Duodenal mucosa (tissue), 2 donors: ENCODE measurements at regions not wholly inside any gene's neighbourhood (a gene's known extent, or its start where the extent isn't known, plus 50 kb on each side); places are given as distances from the start of the nearest gene placed in this dataset.

ENCODE experiments used
- H3K27ac ChIP-seq: one replicate; pipeline ENCODE4 v1.7.0; 2013; ENCODE audit warnings: low read depth, low read length
- H3K27me3 ChIP-seq, 2 donors: one replicate each; pipeline ENCODE4 v1.7.0; 2013; ENCODE audit warnings: low read length in 2 of 2, control low read depth in 1 of 2; ENCODE audit not compliant: insufficient read depth in 2 of 2, control insufficient read depth in 1 of 2
- H3K36me3 ChIP-seq, 2 donors: one replicate each; pipeline ENCODE4 v1.7.0; 2013; ENCODE audit warnings: low read length in 2 of 2, control low read depth in 1 of 2; ENCODE audit not compliant: insufficient read depth in 2 of 2, control insufficient read depth in 1 of 2
- H3K4me1 ChIP-seq, 2 donors: one replicate each; pipeline ENCODE4 v1.7.0; 2013; ENCODE audit warnings: low read length in 2 of 2, control low read depth in 1 of 2; ENCODE audit not compliant: insufficient read depth in 2 of 2, control insufficient read depth in 1 of 2
- H3K4me3 ChIP-seq, 2 donors: one replicate each; pipeline ENCODE4 v1.7.0; 2013; ENCODE audit warnings: low read length in 2 of 2, low read depth in 1 of 2
- H3K9ac ChIP-seq, 2 donors: one replicate each; pipeline ENCODE4 v1.7.0; 2013; ENCODE audit warnings: low read length in 2 of 2, low read depth in 1 of 2
- H3K9me3 ChIP-seq, 2 donors: one replicate each; pipeline ENCODE4 v1.7.0; 2013; ENCODE audit warnings: low read length in 2 of 2, control low read depth in 1 of 2; ENCODE audit not compliant: control insufficient read depth in 1 of 2

GRCh38 chr6:21367649-21368154 is 225.8 kb upstream of the SOX4 start:
- Histone ChIP-seq H3K9ac (no peak overlapping the region), H3K27ac (no peak overlapping the region), H3K27me3 (no peaks in the 10 kb centered on the region), H3K36me3 (no peaks in the 10 kb centered on the region), H3K9me3 (no peaks in the 10 kb centered on the region), H3K4me3 (no peak overlapping the region), H3K4me1 (peaks cover 0 to 9% of the 10 kb centered on the region in 2 donors)

- no peaks in the 10 kb centered on the region for H3K9me3 ChIP-seq
Observed at GRCh38 chr6:21371061-21371460, 222.5 kb upstream of the SOX4 start.

GRCh38 chr6:21371676-21372171 is 221.8 kb upstream of the SOX4 start:
- Histone ChIP-seq H3K27me3 (no peaks in the 10 kb centered on the region), H3K27ac (no peak overlapping the region), H3K36me3 (no peaks in the 10 kb centered on the region), H3K9ac (no peak overlapping the region), H3K4me1 (peaks cover 0 to 9% of the 10 kb centered on the region in 2 donors), H3K9me3 (no peaks in the 10 kb centered on the region), H3K4me3 (no peak overlapping the region)

More at GRCh38 chr6:21371061-21371460, 222.5 kb upstream of the SOX4 start:
- H3K27ac ChIP-seq = no peak overlapping the region
- no peak overlapping the region for H3K4me3 ChIP-seq
- peaks cover 0 to 9% of the 10 kb centered on the region in 2 donors for H3K4me1 ChIP-seq
- no peaks in the 10 kb centered on the region for H3K36me3 ChIP-seq
- H3K27me3 ChIP-seq = no peaks in the 10 kb centered on the region
- H3K9ac ChIP-seq = no peak overlapping the region

- Histone ChIP-seq H3K27ac (no peak overlapping the region), H3K36me3 (no peaks in the 10 kb centered on the region), H3K9me3 (no peaks in the 10 kb centered on the region), H3K27me3 (no peaks in the 10 kb centered on the region), H3K9ac (no peak overlapping the region), H3K4me1 (peaks cover 0 to 9% of the 10 kb centered on the region in 2 donors), H3K4me3 (no peak overlapping the region)
Observed at GRCh38 chr6:21375151-21376116, 218.1 kb upstream of the SOX4 start.

GRCh38 chr6:21377356-21377755 is 216.2 kb upstream of the SOX4 start:
- Histone ChIP-seq H3K36me3 (no peaks in the 10 kb centered on the region), H3K4me3 (no peak overlapping the region)

GRCh38 chr6:21381331-21381963 is 212.1 kb upstream of the SOX4 start:
- no peak overlapping the region for H3K4me3 ChIP-seq
- H3K9ac ChIP-seq = no peak overlapping the region
- H3K4me1 ChIP-seq = no peaks in the 10 kb centered on the region
- H3K36me3 ChIP-seq = no peaks in the 10 kb centered on the region
- H3K27me3 ChIP-seq = no peaks in the 10 kb centered on the region
- H3K9me3 ChIP-seq = no peaks in the 10 kb centered on the region
- H3K27ac ChIP-seq = no peak overlapping the region

More at GRCh38 chr6:21377356-21377755, 216.2 kb upstream of the SOX4 start:
- Histone ChIP-seq H3K9me3 (no peaks in the 10 kb centered on the region), H3K9ac (no peak overlapping the region), H3K27ac (no peak overlapping the region), H3K4me1 (no peaks in the 10 kb centered on the region), H3K27me3 (no peaks in the 10 kb centered on the region)

- H3K36me3 ChIP-seq = no peaks in the 10 kb centered on the region
- H3K27me3 ChIP-seq = no peaks in the 10 kb centered on the region
- H3K9me3 ChIP-seq = no peaks in the 10 kb centered on the region
- no peak overlapping the region for H3K27ac ChIP-seq
- no peak overlapping the region for H3K4me3 ChIP-seq
- no peak overlapping the region for H3K9ac ChIP-seq
- no peaks in the 10 kb centered on the region for H3K4me1 ChIP-seq
Observed at GRCh38 chr6:21382821-21383449, 210.6 kb upstream of the SOX4 start.

GRCh38 chr6:21383450-21384085 is 210.0 kb upstream of the SOX4 start:
- H3K27ac ChIP-seq = no peak overlapping the region

GRCh38 chr6:21384216-21384615 is 209.3 kb upstream of the SOX4 start:
- no peaks in the 10 kb centered on the region for H3K36me3 ChIP-seq
- H3K4me3 ChIP-seq = no peak overlapping the region
- H3K27ac ChIP-seq = no peak overlapping the region
- H3K4me1 ChIP-seq = no peaks in the 10 kb centered on the region
- H3K9me3 ChIP-seq = no peaks in the 10 kb centered on the region
- no peaks in the 10 kb centered on the region for H3K27me3 ChIP-seq
- no peak overlapping the region for H3K9ac ChIP-seq

More at GRCh38 chr6:21383450-21384085, 210.0 kb upstream of the SOX4 start:
- no peak overlapping the region for H3K9ac ChIP-seq
- no peaks in the 10 kb centered on the region for H3K27me3 ChIP-seq
- no peak overlapping the region for H3K4me3 ChIP-seq
- H3K36me3 ChIP-seq = no peaks in the 10 kb centered on the region
- no peaks in the 10 kb centered on the region for H3K9me3 ChIP-seq
- H3K4me1 ChIP-seq = no peaks in the 10 kb centered on the region
